ENCODE measurements at regions not wholly inside any gene's neighbourhood (a gene's known extent, or its start where the extent isn't known, plus 50 kb on each side); places are given as distances from the start of the nearest gene placed in this dataset.

DNA sequence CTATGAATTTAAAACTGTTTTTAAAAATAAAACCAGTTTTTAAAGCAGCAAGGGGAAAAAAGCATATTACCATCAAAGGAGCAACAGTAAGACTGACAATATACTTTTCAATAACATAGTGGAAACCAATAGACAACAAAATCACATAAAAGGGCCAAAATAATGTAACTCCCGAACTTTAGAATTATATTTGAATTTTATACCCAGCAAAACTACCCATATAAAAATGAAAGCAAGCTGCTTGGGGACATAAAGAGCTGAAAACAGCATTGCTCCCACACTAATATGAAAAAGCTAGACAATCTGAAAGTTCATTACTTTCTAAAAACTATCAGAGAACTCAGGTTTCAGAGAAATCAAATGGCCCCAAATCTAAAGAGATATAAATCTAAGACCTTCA, 199.4 kb upstream of the ARID1B start:
- TF ChIP-seq, protein P1, sequence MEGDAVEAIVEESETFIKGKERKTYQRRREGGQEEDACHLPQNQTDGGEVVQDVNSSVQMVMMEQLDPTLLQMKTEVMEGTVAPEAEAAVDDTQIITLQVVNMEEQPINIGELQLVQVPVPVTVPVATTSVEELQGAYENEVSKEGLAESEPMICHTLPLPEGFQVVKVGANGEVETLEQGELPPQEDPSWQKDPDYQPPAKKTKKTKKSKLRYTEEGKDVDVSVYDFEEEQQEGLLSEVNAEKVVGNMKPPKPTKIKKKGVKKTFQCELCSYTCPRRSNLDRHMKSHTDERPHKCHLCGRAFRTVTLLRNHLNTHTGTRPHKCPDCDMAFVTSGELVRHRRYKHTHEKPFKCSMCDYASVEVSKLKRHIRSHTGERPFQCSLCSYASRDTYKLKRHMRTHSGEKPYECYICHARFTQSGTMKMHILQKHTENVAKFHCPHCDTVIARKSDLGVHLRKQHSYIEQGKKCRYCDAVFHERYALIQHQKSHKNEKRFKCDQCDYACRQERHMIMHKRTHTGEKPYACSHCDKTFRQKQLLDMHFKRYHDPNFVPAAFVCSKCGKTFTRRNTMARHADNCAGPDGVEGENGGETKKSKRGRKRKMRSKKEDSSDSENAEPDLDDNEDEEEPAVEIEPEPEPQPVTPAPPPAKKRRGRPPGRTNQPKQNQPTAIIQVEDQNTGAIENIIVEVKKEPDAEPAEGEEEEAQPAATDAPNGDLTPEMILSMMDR (IDR thresholded peaks at IDR 0.05) = no peak
- no peak for TF ChIP-seq POLR2A (IDR thresholded peaks at IDR 0.05)
